WTC11 (cell line): ENCODE measurements at regions not wholly inside any gene's neighbourhood (a gene's known extent, or its start where the extent isn't known, plus 50 kb on each side); places are given as distances from the start of the nearest gene placed in this dataset.

ENCODE experiments used
- ATAC-seq: fragments of 200-7000 bp; cut with Tn5 transposase; 2 replicates; pipeline ENCODE4 v1.10.0; 2021; ENCODE audit warnings: mild to moderate bottlenecking, moderate library complexity
- CTCF ChIA-PET: fragments of 300-600 bp; sonication (Branson Sonifier 250); formaldehyde crosslinking; loops from one replicate; lab custom pipeline; 2021; ENCODE audit warnings: antibody characterized with exemption; lab: Charles Lee
- POLR2A ChIA-PET: fragments of 350-600 bp; sonication (Branson Sonifier 250); formaldehyde crosslinking; loops from one replicate; lab custom pipeline; 2021; ENCODE audit warnings: antibody characterized with exemption; lab: Charles Lee
- DNase-seq: peaks from one replicate; pipeline ENCODE4 v3.0.0; 2021; ENCODE audit warnings: low spot score
- H3K27ac Mint-ChIP-seq: 2 replicates; pipeline ENCODE4 v1.8.0; 2021; ENCODE audit warnings: mixed read lengths
- H3K27me3 Mint-ChIP-seq: 2 replicates; pipeline ENCODE4 v1.8.0; 2021; ENCODE audit warnings: low read depth, mild to moderate bottlenecking, moderate library complexity, mixed read lengths
- H3K36me3 Mint-ChIP-seq: 2 replicates; pipeline ENCODE4 v1.8.0; 2021; ENCODE audit warnings: mixed read lengths
- H3K4me1 Mint-ChIP-seq: 2 replicates; pipeline ENCODE4 v1.8.0; 2022; ENCODE audit warnings: mixed read lengths
- H3K4me3 Mint-ChIP-seq: 2 replicates; pipeline ENCODE4 v1.8.0; 2021; ENCODE audit warnings: mild to moderate bottlenecking, moderate library complexity, mixed read lengths
- H3K9me3 Mint-ChIP-seq: 2 replicates; pipeline ENCODE4 v1.8.0; 2021; ENCODE audit warnings: mixed read lengths
- ATF1 ChIP-seq: sonication (generic); formaldehyde crosslinking; IDR thresholded peaks from 2 replicates; pipeline ENCODE4 v1.8.1; 2023; ENCODE audit warnings: mild to moderate bottlenecking, moderate library complexity, missing genetic modification reagents
- ESRRA ChIP-seq: sonication (generic); formaldehyde crosslinking; IDR thresholded peaks from 2 replicates; pipeline ENCODE4 v1.8.1; 2022; ENCODE audit warnings: mild to moderate bottlenecking, missing genetic modification reagents, borderline replicate concordance
- FOXJ3 ChIP-seq: sonication (generic); formaldehyde crosslinking; IDR thresholded peaks from 2 replicates; pipeline ENCODE4 v1.9.0; 2021; ENCODE audit warnings: missing genetic modification reagents, mild to moderate bottlenecking, borderline replicate concordance
- GABPB1 ChIP-seq: sonication (generic); formaldehyde crosslinking; IDR thresholded peaks from 2 replicates; pipeline ENCODE4 v1.8.1; 2023; ENCODE audit warnings: mild to moderate bottlenecking, missing genetic modification reagents
- GRHL2 ChIP-seq: fragments of 250-450 bp; sonication (Bioruptor Pico); IDR thresholded peaks from 2 replicates; pipeline ENCODE4 v1.8.0; 2022; ENCODE audit warnings: mild to moderate bottlenecking, moderate library complexity; ENCODE audit not compliant: insufficient replicate concordance, severe bottlenecking
- JAZF1 ChIP-seq: fragments of 250-450 bp; sonication (Bioruptor Pico); IDR thresholded peaks from 2 replicates; pipeline ENCODE4 v1.9.0; 2021; ENCODE audit warnings: moderate library complexity, mild to moderate bottlenecking, inconsistent platforms
- KAT7 ChIP-seq: sonication (generic); formaldehyde crosslinking; IDR thresholded peaks from 2 replicates; pipeline ENCODE4 v1.8.1; 2023; ENCODE audit warnings: missing genetic modification reagents, mild to moderate bottlenecking, borderline replicate concordance
- MXD4 ChIP-seq: fragments of 250-450 bp; sonication (Bioruptor Pico); IDR thresholded peaks from 2 replicates; pipeline ENCODE4 v1.8.0; 2021; ENCODE audit warnings: mild to moderate bottlenecking, moderate library complexity, borderline replicate concordance
- NFYB ChIP-seq: sonication (generic); formaldehyde crosslinking; conservative IDR thresholded peaks from 2 replicates; pipeline ENCODE4 v1.8.0; 2022; ENCODE audit warnings: low read depth, missing genetic modification reagents
- NR3C1 ChIP-seq: sonication (generic); formaldehyde crosslinking; conservative IDR thresholded peaks from 2 replicates; pipeline ENCODE4 v1.8.1; 2023; ENCODE audit warnings: low read depth, mild to moderate bottlenecking, missing genetic modification reagents
- PRRX2 ChIP-seq: fragments of 250-450 bp; sonication (Bioruptor Pico); IDR thresholded peaks from 2 replicates; pipeline ENCODE4 v1.8.0; 2021; ENCODE audit warnings: mild to moderate bottlenecking
- RELA ChIP-seq: sonication (generic); formaldehyde crosslinking; IDR thresholded peaks from 2 replicates; pipeline ENCODE4 v1.8.1; 2022; ENCODE audit warnings: missing genetic modification reagents, mild to moderate bottlenecking, borderline replicate concordance
- SOX15 ChIP-seq: fragments of 250-450 bp; sonication (Bioruptor Pico); IDR thresholded peaks from 2 replicates; pipeline ENCODE4 v1.9.0; 2021; ENCODE audit warnings: mild to moderate bottlenecking
- SP1 ChIP-seq: sonication (generic); formaldehyde crosslinking; conservative IDR thresholded peaks from 2 replicates; pipeline ENCODE4 v1.8.1; 2022; ENCODE audit warnings: missing genetic modification reagents
- ZNF263 ChIP-seq: sonication (generic); formaldehyde crosslinking; IDR thresholded peaks from 2 replicates; pipeline ENCODE4 v1.8.1; 2022; ENCODE audit warnings: low read depth, mild to moderate bottlenecking, moderate library complexity, missing genetic modification reagents
- ZNF423 ChIP-seq: fragments of 250-450 bp; sonication (Bioruptor Pico); IDR thresholded peaks from 2 replicates; pipeline ENCODE4 v2.1.2; 2022; ENCODE audit warnings: mild to moderate bottlenecking, moderate library complexity
- TF ChIP-seq, protein P1 (sequence below): sonication (generic); formaldehyde crosslinking; IDR thresholded peaks from 2 replicates; pipeline ENCODE4 v1.8.1; 2023; ENCODE audit warnings: mild to moderate bottlenecking, missing genetic modification reagents
- TF ChIP-seq, protein P2 (sequence below): fragments of 250-450 bp; sonication (Bioruptor Pico); IDR thresholded peaks from 2 replicates; pipeline ENCODE4 v1.9.0; 2021; ENCODE audit warnings: moderate library complexity, mild to moderate bottlenecking, inconsistent platforms, borderline replicate concordance
- TF ChIP-seq, protein P3 (sequence below): fragments of 250-450 bp; sonication (Bioruptor Pico); conservative IDR thresholded peaks from 2 replicates; pipeline ENCODE4 v1.9.0; 2021; ENCODE audit warnings: mild to moderate bottlenecking
- TF ChIP-seq, protein P4 (sequence below): sonication (generic); formaldehyde crosslinking; IDR thresholded peaks from 2 replicates; pipeline ENCODE4 v1.8.1; 2022; ENCODE audit warnings: low read depth, mild to moderate bottlenecking, moderate library complexity, missing genetic modification reagents, borderline replicate concordance
- TF ChIP-seq, protein P5 (sequence below): sonication (generic); formaldehyde crosslinking; IDR thresholded peaks from 2 replicates; pipeline ENCODE4 v1.8.1; 2022; ENCODE audit warnings: missing genetic modification reagents, borderline replicate concordance
- TF ChIP-seq, protein P6 (sequence below): sonication (generic); formaldehyde crosslinking; IDR thresholded peaks from 2 replicates; pipeline ENCODE4 v1.8.0; 2023; ENCODE audit warnings: mild to moderate bottlenecking, missing genetic modification reagents
- TF ChIP-seq, protein P7 (sequence below): sonication (generic); formaldehyde crosslinking; IDR thresholded peaks from 2 replicates; pipeline ENCODE4 v1.8.0; 2023; ENCODE audit warnings: missing genetic modification reagents

DNA sequence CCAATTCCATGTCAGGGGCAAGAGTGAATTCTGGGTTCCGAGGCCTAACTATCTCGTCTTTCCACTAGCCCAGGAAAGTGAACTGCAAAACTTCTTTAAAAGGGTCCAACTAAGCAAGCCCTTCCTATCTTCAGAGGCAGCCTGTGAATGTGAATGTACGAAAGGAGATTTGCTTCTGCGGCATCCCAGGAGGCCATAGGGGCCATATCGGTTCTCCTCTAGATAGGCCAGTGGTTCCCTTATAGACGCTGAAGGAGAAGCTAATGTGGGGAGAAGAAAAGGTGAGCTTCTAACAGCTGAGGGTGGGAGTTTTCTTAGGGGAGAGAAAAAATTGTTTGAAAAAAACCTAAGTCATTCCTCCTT is 128.0 kb upstream of the C1orf174 start:
- Mint-ChIP-seq H3K36me3 (peaks cover 68% of the 10 kb centered on the region), H3K4me3 (no peak overlapping the region), H3K27ac (no peak overlapping the region), H3K27me3 (peaks cover 2% of the 10 kb centered on the region; the same call in 1 of the 2 replicates), H3K4me1 (no peaks in the 10 kb centered on the region), H3K9me3 (peaks cover 73% of the 10 kb centered on the region)
- ChIA-PET CTCF (no interaction called here), POLR2A (no interaction called here)
- DNase-seq (no peak), ATAC-seq (no peak)
- TF ChIP-seq ESRRA, result no peak
- TF ChIP-seq, protein P1, sequence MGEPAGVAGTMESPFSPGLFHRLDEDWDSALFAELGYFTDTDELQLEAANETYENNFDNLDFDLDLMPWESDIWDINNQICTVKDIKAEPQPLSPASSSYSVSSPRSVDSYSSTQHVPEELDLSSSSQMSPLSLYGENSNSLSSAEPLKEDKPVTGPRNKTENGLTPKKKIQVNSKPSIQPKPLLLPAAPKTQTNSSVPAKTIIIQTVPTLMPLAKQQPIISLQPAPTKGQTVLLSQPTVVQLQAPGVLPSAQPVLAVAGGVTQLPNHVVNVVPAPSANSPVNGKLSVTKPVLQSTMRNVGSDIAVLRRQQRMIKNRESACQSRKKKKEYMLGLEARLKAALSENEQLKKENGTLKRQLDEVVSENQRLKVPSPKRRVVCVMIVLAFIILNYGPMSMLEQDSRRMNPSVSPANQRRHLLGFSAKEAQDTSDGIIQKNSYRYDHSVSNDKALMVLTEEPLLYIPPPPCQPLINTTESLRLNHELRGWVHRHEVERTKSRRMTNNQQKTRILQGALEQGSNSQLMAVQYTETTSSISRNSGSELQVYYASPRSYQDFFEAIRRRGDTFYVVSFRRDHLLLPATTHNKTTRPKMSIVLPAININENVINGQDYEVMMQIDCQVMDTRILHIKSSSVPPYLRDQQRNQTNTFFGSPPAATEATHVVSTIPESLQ (CRISPR knock-in tag), result no peak
- TF ChIP-seq, protein P2, sequence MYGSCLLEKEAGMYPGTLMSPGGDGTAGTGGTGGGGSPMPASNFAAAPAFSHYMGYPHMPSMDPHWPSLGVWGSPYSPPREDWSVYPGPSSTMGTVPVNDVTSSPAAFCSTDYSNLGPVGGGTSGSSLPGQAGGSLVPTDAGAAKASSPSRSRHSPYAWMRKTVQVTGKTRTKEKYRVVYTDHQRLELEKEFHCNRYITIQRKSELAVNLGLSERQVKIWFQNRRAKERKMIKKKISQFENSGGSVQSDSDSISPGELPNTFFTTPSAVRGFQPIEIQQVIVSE, result no peak
- no peak for TF ChIP-seq ATF1 (CRISPR knock-in tag)
- TF ChIP-seq GRHL2 (CRISPR knock-in tag), result no peak
- TF ChIP-seq, protein P3, sequence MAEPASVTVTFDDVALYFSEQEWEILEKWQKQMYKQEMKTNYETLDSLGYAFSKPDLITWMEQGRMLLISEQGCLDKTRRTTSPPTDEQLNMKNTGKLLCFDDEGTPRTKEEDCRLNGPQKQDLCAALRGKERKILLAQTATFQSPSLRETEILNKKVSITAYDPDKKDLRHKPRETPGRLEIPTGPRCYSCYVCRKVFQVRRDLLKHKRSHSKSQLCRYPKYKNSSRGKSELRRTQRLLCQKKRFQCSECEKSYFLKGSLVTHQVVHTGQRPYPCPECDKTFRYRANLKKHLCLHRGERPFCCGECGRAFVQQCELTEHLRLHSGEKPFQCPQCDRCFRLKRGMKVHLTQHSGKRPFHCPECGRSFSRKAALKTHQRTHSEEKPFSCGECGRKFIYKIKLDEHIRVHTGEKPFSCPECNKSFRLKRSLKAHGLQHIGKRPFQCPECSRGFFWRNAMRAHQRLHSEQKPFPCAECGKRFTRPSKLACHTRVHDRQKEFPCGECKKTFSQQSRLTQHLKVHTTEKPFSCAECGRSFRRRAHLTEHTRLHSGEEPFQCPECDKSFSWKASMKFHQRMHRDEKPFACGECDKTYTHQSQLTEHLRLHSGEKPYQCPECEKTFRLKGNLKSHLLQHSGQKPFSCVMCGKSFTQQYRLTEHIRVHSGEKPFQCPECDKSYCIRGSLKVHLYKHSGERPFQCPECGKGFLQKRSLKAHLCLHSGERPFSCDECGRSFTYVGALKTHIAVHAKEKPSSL, result no peak
- TF ChIP-seq, protein P4, sequence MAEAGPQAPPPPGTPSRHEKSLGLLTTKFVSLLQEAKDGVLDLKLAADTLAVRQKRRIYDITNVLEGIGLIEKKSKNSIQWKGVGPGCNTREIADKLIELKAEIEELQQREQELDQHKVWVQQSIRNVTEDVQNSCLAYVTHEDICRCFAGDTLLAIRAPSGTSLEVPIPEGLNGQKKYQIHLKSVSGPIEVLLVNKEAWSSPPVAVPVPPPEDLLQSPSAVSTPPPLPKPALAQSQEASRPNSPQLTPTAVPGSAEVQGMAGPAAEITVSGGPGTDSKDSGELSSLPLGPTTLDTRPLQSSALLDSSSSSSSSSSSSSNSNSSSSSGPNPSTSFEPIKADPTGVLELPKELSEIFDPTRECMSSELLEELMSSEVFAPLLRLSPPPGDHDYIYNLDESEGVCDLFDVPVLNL (CRISPR knock-in tag), result no peak
- TF ChIP-seq JAZF1 (CRISPR knock-in tag), result no peak
- TF ChIP-seq KAT7 (CRISPR knock-in tag), result no peak
- no peak for TF ChIP-seq GABPB1
- TF ChIP-seq, protein P5, sequence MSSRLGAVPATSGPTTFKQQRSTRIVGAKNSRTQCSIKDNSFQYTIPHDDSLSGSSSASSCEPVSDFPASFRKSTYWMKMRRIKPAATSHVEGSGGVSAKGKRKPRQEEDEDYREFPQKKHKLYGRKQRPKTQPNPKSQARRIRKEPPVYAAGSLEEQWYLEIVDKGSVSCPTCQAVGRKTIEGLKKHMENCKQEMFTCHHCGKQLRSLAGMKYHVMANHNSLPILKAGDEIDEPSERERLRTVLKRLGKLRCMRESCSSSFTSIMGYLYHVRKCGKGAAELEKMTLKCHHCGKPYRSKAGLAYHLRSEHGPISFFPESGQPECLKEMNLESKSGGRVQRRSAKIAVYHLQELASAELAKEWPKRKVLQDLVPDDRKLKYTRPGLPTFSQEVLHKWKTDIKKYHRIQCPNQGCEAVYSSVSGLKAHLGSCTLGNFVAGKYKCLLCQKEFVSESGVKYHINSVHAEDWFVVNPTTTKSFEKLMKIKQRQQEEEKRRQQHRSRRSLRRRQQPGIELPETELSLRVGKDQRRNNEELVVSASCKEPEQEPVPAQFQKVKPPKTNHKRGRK, result no peak
- no peak for TF ChIP-seq SP1 (CRISPR knock-in tag)

DNA sequence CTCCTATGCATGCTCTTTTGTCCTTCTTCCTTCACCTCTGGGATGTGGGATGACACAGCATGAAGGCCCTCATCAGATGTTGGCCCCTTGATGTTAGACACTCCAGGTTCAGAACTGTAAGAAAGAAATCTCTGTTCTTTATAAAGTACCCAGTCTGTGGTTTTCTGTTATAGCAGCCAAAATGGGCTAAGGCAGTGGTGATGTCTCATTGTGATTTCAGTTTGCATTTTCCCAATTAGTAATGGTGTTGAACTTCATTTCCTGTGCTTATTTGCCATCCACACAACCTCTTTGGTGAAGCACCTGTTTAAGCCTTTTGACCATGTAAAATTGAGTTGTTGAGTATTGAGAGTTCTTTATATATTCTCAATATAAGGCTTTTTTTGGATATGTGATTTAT is 129.3 kb upstream of the C1orf174 start:
- CTCF ChIA-PET, result no interaction called here
- Mint-ChIP-seq H3K36me3 (peaks cover 69% of the 10 kb centered on the region), H3K27ac (no peak overlapping the region), H3K9me3 (peaks cover 72% of the 10 kb centered on the region), H3K4me1 (no peaks in the 10 kb centered on the region), H3K4me3 (no peak overlapping the region), H3K27me3 (peaks cover 2% of the 10 kb centered on the region; the same call in 1 of the 2 replicates)
- POLR2A ChIA-PET, result no interaction called here
- no peak for DNase-seq
- no peak for ATAC-seq
- TF ChIP-seq RELA (CRISPR knock-in tag), result no peak
- no peak for TF ChIP-seq ZNF423 (CRISPR knock-in tag)
- no peak for TF ChIP-seq ZNF263 (CRISPR knock-in tag)
- no peak for TF ChIP-seq NR3C1 (CRISPR knock-in tag)

DNA sequence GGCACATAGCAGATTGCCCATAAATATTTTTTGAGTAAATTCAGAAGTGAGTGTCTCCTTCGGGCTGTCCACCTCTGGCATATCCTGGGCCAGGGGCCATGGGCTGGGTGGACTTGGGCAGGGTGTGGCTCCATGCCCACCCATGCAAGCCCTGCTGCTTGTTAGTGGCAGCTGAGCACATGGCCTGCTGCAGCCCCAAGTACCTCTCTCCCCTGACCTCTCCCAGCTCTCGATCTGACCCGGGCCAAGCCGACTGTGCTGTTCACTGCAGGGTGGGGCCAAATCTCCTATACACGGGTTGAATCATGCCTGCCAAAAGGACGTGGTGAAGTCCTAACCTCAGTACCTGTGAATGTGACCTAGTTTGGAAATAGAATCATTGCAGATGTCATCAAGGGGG is 132.5 kb upstream of the C1orf174 start:
- no peak overlapping the region for H3K4me3 Mint-ChIP-seq
- no peak for ATAC-seq
- H3K9me3 Mint-ChIP-seq, result peaks cover 54% of the 10 kb centered on the region
- ChIA-PET POLR2A (no interaction called here), CTCF (no interaction called here)
- no peak for DNase-seq
- H3K27me3 Mint-ChIP-seq, result no peaks in the 10 kb centered on the region; the same call in 1 of the 2 replicates
- H3K4me1 Mint-ChIP-seq, result no peaks in the 10 kb centered on the region
- no peak overlapping the region for H3K27ac Mint-ChIP-seq
- H3K36me3 Mint-ChIP-seq, result peaks cover 50% of the 10 kb centered on the region
- TF ChIP-seq, protein P6, sequence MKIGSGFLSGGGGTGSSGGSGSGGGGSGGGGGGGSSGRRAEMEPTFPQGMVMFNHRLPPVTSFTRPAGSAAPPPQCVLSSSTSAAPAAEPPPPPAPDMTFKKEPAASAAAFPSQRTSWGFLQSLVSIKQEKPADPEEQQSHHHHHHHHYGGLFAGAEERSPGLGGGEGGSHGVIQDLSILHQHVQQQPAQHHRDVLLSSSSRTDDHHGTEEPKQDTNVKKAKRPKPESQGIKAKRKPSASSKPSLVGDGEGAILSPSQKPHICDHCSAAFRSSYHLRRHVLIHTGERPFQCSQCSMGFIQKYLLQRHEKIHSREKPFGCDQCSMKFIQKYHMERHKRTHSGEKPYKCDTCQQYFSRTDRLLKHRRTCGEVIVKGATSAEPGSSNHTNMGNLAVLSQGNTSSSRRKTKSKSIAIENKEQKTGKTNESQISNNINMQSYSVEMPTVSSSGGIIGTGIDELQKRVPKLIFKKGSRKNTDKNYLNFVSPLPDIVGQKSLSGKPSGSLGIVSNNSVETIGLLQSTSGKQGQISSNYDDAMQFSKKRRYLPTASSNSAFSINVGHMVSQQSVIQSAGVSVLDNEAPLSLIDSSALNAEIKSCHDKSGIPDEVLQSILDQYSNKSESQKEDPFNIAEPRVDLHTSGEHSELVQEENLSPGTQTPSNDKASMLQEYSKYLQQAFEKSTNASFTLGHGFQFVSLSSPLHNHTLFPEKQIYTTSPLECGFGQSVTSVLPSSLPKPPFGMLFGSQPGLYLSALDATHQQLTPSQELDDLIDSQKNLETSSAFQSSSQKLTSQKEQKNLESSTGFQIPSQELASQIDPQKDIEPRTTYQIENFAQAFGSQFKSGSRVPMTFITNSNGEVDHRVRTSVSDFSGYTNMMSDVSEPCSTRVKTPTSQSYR (CRISPR knock-in tag), result no peak
- TF ChIP-seq, protein P7, sequence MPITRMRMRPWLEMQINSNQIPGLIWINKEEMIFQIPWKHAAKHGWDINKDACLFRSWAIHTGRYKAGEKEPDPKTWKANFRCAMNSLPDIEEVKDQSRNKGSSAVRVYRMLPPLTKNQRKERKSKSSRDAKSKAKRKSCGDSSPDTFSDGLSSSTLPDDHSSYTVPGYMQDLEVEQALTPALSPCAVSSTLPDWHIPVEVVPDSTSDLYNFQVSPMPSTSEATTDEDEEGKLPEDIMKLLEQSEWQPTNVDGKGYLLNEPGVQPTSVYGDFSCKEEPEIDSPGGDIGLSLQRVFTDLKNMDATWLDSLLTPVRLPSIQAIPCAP, result no peak
- TF ChIP-seq GRHL2 (CRISPR knock-in tag), result no peak
- TF ChIP-seq NFYB (CRISPR knock-in tag), result no peak
- TF ChIP-seq MXD4 (CRISPR knock-in tag), result no peak
- TF ChIP-seq SP1 (CRISPR knock-in tag), result no peak
- TF ChIP-seq PRRX2 (CRISPR knock-in tag), result no peak
- TF ChIP-seq SOX15 (CRISPR knock-in tag), result no peak
- no peak for TF ChIP-seq FOXJ3 (CRISPR knock-in tag)
